Bronchial epithelial cell (primary cell): ENCODE measurements at regions not wholly inside any gene's neighbourhood (a gene's known extent, or its start where the extent isn't known, plus 50 kb on each side); places are given as distances from the start of the nearest gene placed in this dataset.

Experiments used
- DNase-seq: peaks from one replicate; pipeline ENCODE4 v3.0.0-alpha.2; 2010; ENCODE audit warnings: low read depth
- FAIRE-seq: peaks from 2 replicates; lab custom pipeline; 2011; peaks lifted over from hg19 to GRCh38; lab: Jason Lieb, UNC
- H3K27me3 ChIP-seq: 2 replicates; pipeline ENCODE4 v1.5.1; 2011; ENCODE audit warnings: low read length; ENCODE audit not compliant: control insufficient read depth, insufficient read depth
- H3K36me3 ChIP-seq: 2 replicates; pipeline ENCODE4 v1.5.1; 2011; ENCODE audit warnings: low read length; ENCODE audit not compliant: control insufficient read depth, insufficient read depth
- H3K4me3 ChIP-seq: 2 replicates; pipeline ENCODE4 v1.5.1; 2011; ENCODE audit warnings: mild to moderate bottlenecking, low read depth, low read length, control low read depth
- CTCF ChIP-seq: IDR thresholded peaks from 2 replicates; pipeline ENCODE4 v1.5.1; 2011; ENCODE audit warnings: mild to moderate bottlenecking, moderate library complexity, low read length, control low read depth, inconsistent platforms; ENCODE audit not compliant: insufficient read depth, severe bottlenecking

GRCh38 chr4:116877069-116877468 lies 208.3 kb downstream of the TRAM1L1 start:
- FAIRE-seq (no peak), DNase-seq (no peak)
- H3K36me3 ChIP-seq, result no peaks in the 10 kb centered on the region
- no peaks in the 10 kb centered on the region for H3K27me3 ChIP-seq
- TF ChIP-seq CTCF, result no peak
- H3K4me3 ChIP-seq, result no peak overlapping the region

GRCh38 chr4:116872941-116873340 lies 212.4 kb downstream of the TRAM1L1 start:
- TF ChIP-seq CTCF, result no peak
- Histone ChIP-seq H3K36me3 (no peaks in the 10 kb centered on the region), H3K27me3 (no peaks in the 10 kb centered on the region), H3K4me3 (no peak overlapping the region)
- no peak for FAIRE-seq
- DNase-seq, result no peak

- FAIRE-seq, result no peak
- no peak for DNase-seq
- H3K36me3 ChIP-seq, result no peaks in the 10 kb centered on the region
- no peak overlapping the region for H3K4me3 ChIP-seq
- TF ChIP-seq CTCF, result no peak
- no peaks in the 10 kb centered on the region for H3K27me3 ChIP-seq
These were observed 213.1 kb downstream of the TRAM1L1 start for GRCh38 chr4:116872308-116872707.

- FAIRE-seq (no peak), DNase-seq (no peak)
- TF ChIP-seq CTCF, result no peak
- H3K27me3 ChIP-seq, result no peaks in the 10 kb centered on the region
- no peak overlapping the region for H3K4me3 ChIP-seq
- no peaks in the 10 kb centered on the region for H3K36me3 ChIP-seq
These were observed 214.7 kb downstream of the TRAM1L1 start for GRCh38 chr4:116870686-116871085.

GRCh38 chr4:116866106-116866505 lies 219.3 kb downstream of the TRAM1L1 start:
- H3K36me3 ChIP-seq, result no peaks in the 10 kb centered on the region
- no peak overlapping the region for H3K4me3 ChIP-seq
- TF ChIP-seq CTCF, result no peak
- DNase-seq (no peak), FAIRE-seq (no peak)
- no peaks in the 10 kb centered on the region for H3K27me3 ChIP-seq

GRCh38 chr4:116862592-116862991 lies 222.8 kb downstream of the TRAM1L1 start:
- no peaks in the 10 kb centered on the region for H3K36me3 ChIP-seq
- H3K27me3 ChIP-seq, result no peaks in the 10 kb centered on the region
- no peak overlapping the region for H3K4me3 ChIP-seq
- no peak for FAIRE-seq
- no peak for DNase-seq
- TF ChIP-seq CTCF, result no peak
